ENCODE measurements at regions not wholly inside any gene's neighbourhood (a gene's known extent, or its start where the extent isn't known, plus 50 kb on each side); places are given as distances from the start of the nearest gene placed in this dataset.

DNA sequence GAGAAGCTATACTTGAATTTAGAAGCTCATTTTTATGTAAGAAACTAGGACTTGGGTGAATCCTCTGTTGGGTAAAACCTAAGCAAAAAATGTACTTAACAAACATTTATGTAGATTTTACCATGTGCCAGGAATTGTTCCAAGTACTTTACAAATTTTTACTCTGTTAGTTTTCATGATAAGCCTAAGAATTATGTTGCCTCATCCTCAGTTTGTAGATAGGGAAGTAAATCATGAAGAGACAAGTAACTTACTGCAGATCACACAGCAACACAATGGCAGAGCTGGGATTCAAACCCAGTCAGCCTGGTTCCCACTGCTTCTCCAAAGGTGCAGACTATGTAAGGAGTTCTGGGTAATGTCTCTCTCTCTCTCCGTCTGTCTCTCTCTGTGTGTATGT is 169.9 kb downstream of the DIPK2A start (continued):
- TF ChIP-seq, protein P1, sequence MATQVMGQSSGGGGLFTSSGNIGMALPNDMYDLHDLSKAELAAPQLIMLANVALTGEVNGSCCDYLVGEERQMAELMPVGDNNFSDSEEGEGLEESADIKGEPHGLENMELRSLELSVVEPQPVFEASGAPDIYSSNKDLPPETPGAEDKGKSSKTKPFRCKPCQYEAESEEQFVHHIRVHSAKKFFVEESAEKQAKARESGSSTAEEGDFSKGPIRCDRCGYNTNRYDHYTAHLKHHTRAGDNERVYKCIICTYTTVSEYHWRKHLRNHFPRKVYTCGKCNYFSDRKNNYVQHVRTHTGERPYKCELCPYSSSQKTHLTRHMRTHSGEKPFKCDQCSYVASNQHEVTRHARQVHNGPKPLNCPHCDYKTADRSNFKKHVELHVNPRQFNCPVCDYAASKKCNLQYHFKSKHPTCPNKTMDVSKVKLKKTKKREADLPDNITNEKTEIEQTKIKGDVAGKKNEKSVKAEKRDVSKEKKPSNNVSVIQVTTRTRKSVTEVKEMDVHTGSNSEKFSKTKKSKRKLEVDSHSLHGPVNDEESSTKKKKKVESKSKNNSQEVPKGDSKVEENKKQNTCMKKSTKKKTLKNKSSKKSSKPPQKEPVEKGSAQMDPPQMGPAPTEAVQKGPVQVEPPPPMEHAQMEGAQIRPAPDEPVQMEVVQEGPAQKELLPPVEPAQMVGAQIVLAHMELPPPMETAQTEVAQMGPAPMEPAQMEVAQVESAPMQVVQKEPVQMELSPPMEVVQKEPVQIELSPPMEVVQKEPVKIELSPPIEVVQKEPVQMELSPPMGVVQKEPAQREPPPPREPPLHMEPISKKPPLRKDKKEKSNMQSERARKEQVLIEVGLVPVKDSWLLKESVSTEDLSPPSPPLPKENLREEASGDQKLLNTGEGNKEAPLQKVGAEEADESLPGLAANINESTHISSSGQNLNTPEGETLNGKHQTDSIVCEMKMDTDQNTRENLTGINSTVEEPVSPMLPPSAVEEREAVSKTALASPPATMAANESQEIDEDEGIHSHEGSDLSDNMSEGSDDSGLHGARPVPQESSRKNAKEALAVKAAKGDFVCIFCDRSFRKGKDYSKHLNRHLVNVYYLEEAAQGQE (IDR thresholded peaks at IDR 0.05; ENCODE audit: borderline replicate concordance): no peak
- no peak for TF ChIP-seq EZH2 (IDR thresholded peaks at IDR 0.05; ENCODE audit: borderline replicate concordance, insufficient read depth, low read length, poor library complexity, severe bottlenecking)

- H3K27me3 ChIP-seq (ENCODE audit: insufficient read depth, low read depth, low read length): no peaks in the 10 kb centered on the region
- H2AFZ ChIP-seq (ENCODE audit: low read depth, low read length): no peak overlapping the region
- H3K9me2 ChIP-seq (ENCODE audit: insufficient read depth, low read length): no peaks in the 10 kb centered on the region
- no peaks in the 10 kb centered on the region for H3K79me2 ChIP-seq (replicated peaks; ENCODE audit: insufficient read depth, low read length)
- TF ChIP-seq, protein P1 (IDR thresholded peaks at IDR 0.05; ENCODE audit: borderline replicate concordance): no peak
- no peak overlapping the region for H3K27ac ChIP-seq (ENCODE audit: low read length)
- H3K9ac ChIP-seq (ENCODE audit: low read length): no peak overlapping the region
- no peaks in the 10 kb centered on the region for H3K36me3 ChIP-seq (ENCODE audit: insufficient read depth, low read length)
- no peaks in the 10 kb centered on the region for H3K9me3 ChIP-seq (ENCODE audit: low read length)
- no peaks in the 10 kb centered on the region for H3F3A ChIP-seq (ENCODE audit: insufficient read depth, low read length, poor library complexity, severe bottlenecking)
- no peak overlapping the region for H3K4me2 ChIP-seq (ENCODE audit: low read length)
- H4K20me1 ChIP-seq (ENCODE audit: insufficient read depth): no peaks in the 10 kb centered on the region
- no peak overlapping the region for H3K4me3 ChIP-seq (ENCODE audit: low read length)
Measured at GRCh38 chr3:144142151-144142840, 170.7 kb downstream of the DIPK2A start.

DNA sequence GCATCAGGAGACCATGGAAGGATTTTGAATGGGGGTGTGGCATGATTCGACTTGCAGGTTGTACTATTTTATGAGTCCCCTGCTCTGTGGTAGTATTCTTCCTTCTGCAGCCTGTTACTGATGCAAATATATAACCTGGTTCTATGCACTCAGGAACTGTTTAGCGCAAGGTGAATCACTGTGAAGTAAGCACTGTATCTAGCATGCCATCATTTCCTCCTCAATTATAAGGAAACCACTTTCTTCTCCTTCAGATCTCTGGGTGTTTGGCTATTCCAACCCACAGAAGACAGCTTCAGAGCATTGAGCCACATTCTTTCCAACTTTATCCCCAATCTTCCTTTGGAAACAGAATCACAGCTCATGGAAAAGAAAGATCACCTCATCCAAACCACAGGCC is 176.7 kb downstream of the DIPK2A start:
- Histone ChIP-seq H3F3A (ENCODE audit: insufficient read depth, low read length, poor library complexity, severe bottlenecking) (no peaks in the 10 kb centered on the region), H3K9me2 (ENCODE audit: insufficient read depth, low read length) (no peaks in the 10 kb centered on the region)
- TF ChIP-seq TAF1 (IDR thresholded peaks at IDR 0.05; ENCODE audit: low read depth) (no peak), EZH2 (IDR thresholded peaks at IDR 0.05; ENCODE audit: borderline replicate concordance, insufficient read depth, low read length, poor library complexity, severe bottlenecking) (no peak), SMC3 (conservative IDR thresholded peaks at IDR 0.05; ENCODE audit: poor library complexity) (no peak), CTCF (IDR thresholded peaks at IDR 0.05; ENCODE audit: poor library complexity, severe bottlenecking) (no peak), EP300 (conservative IDR thresholded peaks at IDR 0.05; ENCODE audit: poor library complexity, severe bottlenecking) (no peak), MXI1 (conservative IDR thresholded peaks at IDR 0.05; ENCODE audit: poor library complexity, severe bottlenecking) (no peak), RAD21 (conservative IDR thresholded peaks at IDR 0.05) (no peak), POLR2AphosphoS5 (IDR thresholded peaks at IDR 0.05) (no peak)
- TF ChIP-seq, protein P1 (IDR thresholded peaks at IDR 0.05; ENCODE audit: borderline replicate concordance): no peak

More for the DNA sequence above, 176.7 kb downstream of the DIPK2A start:
- Histone ChIP-seq H3K79me2 (replicated peaks; ENCODE audit: insufficient read depth, low read length) (no peaks in the 10 kb centered on the region), H4K20me1 (ENCODE audit: insufficient read depth) (no peaks in the 10 kb centered on the region), H3K27ac (ENCODE audit: low read length) (no peak overlapping the region), H3K9ac (ENCODE audit: low read length) (no peak overlapping the region), H3K9me3 (ENCODE audit: low read length) (no peaks in the 10 kb centered on the region), H3K27me3 (ENCODE audit: insufficient read depth, low read depth, low read length) (no peaks in the 10 kb centered on the region), H3K36me3 (ENCODE audit: insufficient read depth, low read length) (no peaks in the 10 kb centered on the region), H3K4me3 (ENCODE audit: low read length) (no peak overlapping the region), H2AFZ (ENCODE audit: low read depth, low read length) (no peak overlapping the region), H3K4me2 (ENCODE audit: low read length) (no peak overlapping the region)
